Right lobe of liver (tissue), 4 donors: ENCODE measurements at regions not wholly inside any gene's neighbourhood (a gene's known extent, or its start where the extent isn't known, plus 50 kb on each side); places are given as distances from the start of the nearest gene placed in this dataset.

Experiments
- POLR2A ChIP-seq: fragments of 450-650 bp; IDR thresholded peaks from one replicate; pipeline ENCODE4 v1.6.1; 2017; ENCODE audit warnings: antibody characterized with exemption, mild to moderate bottlenecking
- TF ChIP-seq, protein P1 (sequence below), 4 donors: fragments of 200-600 bp in 3 of 4; fragments of 450-650 bp in 1 of 4; IDR thresholded peaks; one replicate each; pipeline versions ENCODE4 v1.5.1 to v1.8.0; 2016 to 2022; ENCODE audit warnings: antibody characterized with exemption in 4 of 4, mild to moderate bottlenecking in 2 of 4
- donor health status: DM: no; HTN: no; CAD: no.
- donor health status: DM: no; HTN: no; CAD: no.
- donor health status: DM: no; HTN: yes; CAD: no.

GRCh38 chr2:150663143-150663542 lies 175.7 kb upstream of the RND3 start:
- TF ChIP-seq, protein P1, sequence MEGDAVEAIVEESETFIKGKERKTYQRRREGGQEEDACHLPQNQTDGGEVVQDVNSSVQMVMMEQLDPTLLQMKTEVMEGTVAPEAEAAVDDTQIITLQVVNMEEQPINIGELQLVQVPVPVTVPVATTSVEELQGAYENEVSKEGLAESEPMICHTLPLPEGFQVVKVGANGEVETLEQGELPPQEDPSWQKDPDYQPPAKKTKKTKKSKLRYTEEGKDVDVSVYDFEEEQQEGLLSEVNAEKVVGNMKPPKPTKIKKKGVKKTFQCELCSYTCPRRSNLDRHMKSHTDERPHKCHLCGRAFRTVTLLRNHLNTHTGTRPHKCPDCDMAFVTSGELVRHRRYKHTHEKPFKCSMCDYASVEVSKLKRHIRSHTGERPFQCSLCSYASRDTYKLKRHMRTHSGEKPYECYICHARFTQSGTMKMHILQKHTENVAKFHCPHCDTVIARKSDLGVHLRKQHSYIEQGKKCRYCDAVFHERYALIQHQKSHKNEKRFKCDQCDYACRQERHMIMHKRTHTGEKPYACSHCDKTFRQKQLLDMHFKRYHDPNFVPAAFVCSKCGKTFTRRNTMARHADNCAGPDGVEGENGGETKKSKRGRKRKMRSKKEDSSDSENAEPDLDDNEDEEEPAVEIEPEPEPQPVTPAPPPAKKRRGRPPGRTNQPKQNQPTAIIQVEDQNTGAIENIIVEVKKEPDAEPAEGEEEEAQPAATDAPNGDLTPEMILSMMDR (IDR thresholded peaks at IDR 0.05): no peak
- TF ChIP-seq POLR2A: no peak
